CD8-positive, alpha-beta memory T cell (primary cell): ENCODE measurements at regions not wholly inside any gene's neighbourhood (a gene's known extent, or its start where the extent isn't known, plus 50 kb on each side); places are given as distances from the start of the nearest gene placed in this dataset.

Experiments
- CTCF ChIA-PET: fragments of 350-600 bp; sonication (Branson Sonifier 250); formaldehyde crosslinking; loops from one replicate; lab custom pipeline; 2021; ENCODE audit warnings: antibody characterized with exemption; lab: Charles Lee
- POLR2A ChIA-PET: fragments of 350-600 bp; sonication (Branson Sonifier 250); formaldehyde crosslinking; loops from one replicate; lab custom pipeline; 2021; ENCODE audit warnings: antibody characterized with exemption; lab: Charles Lee
- DNase-seq, 5 donors: peaks; one replicate each; pipeline versions ENCODE4 v3.0.0 to v3.0.0-alpha.2; 2020 to 2022; ENCODE audit warnings: mixed read lengths in 1 of 5
- H3K27ac ChIP-seq: one replicate; pipeline ENCODE4 v1.7.0; 2013; ENCODE audit warnings: low read depth, mild to moderate bottlenecking, low read length, moderate library complexity
- H3K27me3 ChIP-seq: 2 replicates; pipeline ENCODE4 v1.7.0; 2013; ENCODE audit warnings: low read length, mild to moderate bottlenecking; ENCODE audit not compliant: insufficient read depth, poor library complexity, severe bottlenecking
- H3K36me3 ChIP-seq: 2 replicates; pipeline ENCODE4 v1.7.0; 2013; ENCODE audit warnings: mild to moderate bottlenecking, low read length, moderate library complexity; ENCODE audit not compliant: insufficient read depth
- H3K4me1 ChIP-seq: 2 replicates; pipeline ENCODE4 v1.7.0; 2013; ENCODE audit warnings: mild to moderate bottlenecking, low read length, moderate library complexity; ENCODE audit not compliant: insufficient read depth
- H3K4me3 ChIP-seq: 2 replicates; pipeline ENCODE4 v1.7.0; 2013; ENCODE audit warnings: mild to moderate bottlenecking, low read length
- H3K9me3 ChIP-seq: 2 replicates; pipeline ENCODE4 v1.7.0; 2013; ENCODE audit warnings: mild to moderate bottlenecking, low read length
- H3K27ac Mint-ChIP-seq, 8 donors: one replicate each; pipeline ENCODE4 v1.8.0; 2020 to 2021; ENCODE audit warnings: mixed read lengths in 8 of 8, mild to moderate bottlenecking in 6 of 8, inconsistent platforms in 3 of 8, moderate library complexity in 3 of 8
- H3K27me3 Mint-ChIP-seq, 2 donors: one replicate each; pipeline ENCODE4 v1.8.0; 2020 to 2021; ENCODE audit warnings: mixed read lengths in 2 of 2, mild to moderate bottlenecking in 1 of 2, moderate library complexity in 1 of 2
- H3K36me3 Mint-ChIP-seq, 3 donors: one replicate each; pipeline ENCODE4 v1.8.0; 2020 to 2021; ENCODE audit warnings: mixed read lengths in 3 of 3, inconsistent platforms in 1 of 3, mild to moderate bottlenecking in 1 of 3
- H3K4me1 Mint-ChIP-seq, 3 donors: one replicate each; pipeline ENCODE4 v1.8.0; 2020 to 2021; ENCODE audit warnings: mixed read lengths in 3 of 3, inconsistent platforms in 1 of 3, mild to moderate bottlenecking in 1 of 3
- H3K4me3 Mint-ChIP-seq, 7 donors: one replicate each; pipeline ENCODE4 v1.8.0; 2020 to 2021; ENCODE audit warnings: mixed read lengths in 7 of 7, mild to moderate bottlenecking in 6 of 7, moderate library complexity in 4 of 7, inconsistent platforms in 2 of 7
- H3K9me3 Mint-ChIP-seq, 5 donors: one replicate each; pipeline ENCODE4 v1.8.0; 2020 to 2022; ENCODE audit warnings: mixed read lengths in 5 of 5, mild to moderate bottlenecking in 3 of 5, moderate library complexity in 2 of 5, inconsistent platforms in 1 of 5

GRCh38 chr11:45087086-45087899 lies 59.1 kb upstream of the PRDM11 start:
- no peak overlapping the region for H3K4me3 ChIP-seq
- peak overlapping the region in 2 of 8 donors; percentile 11 to 47 for H3K27ac Mint-ChIP-seq
- H3K27me3 Mint-ChIP-seq: no peaks in the 10 kb centered on the region
- H3K9me3 Mint-ChIP-seq: no peaks in the 10 kb centered on the region
- no peak for DNase-seq
- H3K9me3 ChIP-seq: no peaks in the 10 kb centered on the region
- POLR2A ChIA-PET: no interaction called here
- peaks cover 40% of the 10 kb centered on the region for H3K4me1 ChIP-seq
- no peaks in the 10 kb centered on the region for H3K36me3 ChIP-seq
- H3K27ac ChIP-seq: no peak overlapping the region
- H3K4me1 Mint-ChIP-seq: peaks cover 58 to 66% (median 66%) of the 10 kb centered on the region in 3 donors
- CTCF ChIA-PET: interaction anchor here (0.9 to 1.2 kb wide), 2 partner anchors 15 to 23 kb away, joined by 3 to 4 read pairs; no protein-coding TSS in a partner anchor
- H3K4me3 Mint-ChIP-seq: no peak overlapping the region
- peaks cover 0 to 5% (median 0%) of the 10 kb centered on the region in 3 donors for H3K36me3 Mint-ChIP-seq
- no peaks in the 10 kb centered on the region for H3K27me3 ChIP-seq

- ChIA-PET CTCF (interaction anchor here (0.9 kb wide), 1 partner anchor 15 kb away, joined by 4 read pairs; no protein-coding TSS in a partner anchor), POLR2A (no interaction called here)
- H3K36me3 Mint-ChIP-seq: no peaks in the 10 kb centered on the region
- H3K27ac ChIP-seq: no peak overlapping the region
- peaks cover 40% of the 10 kb centered on the region for H3K4me1 ChIP-seq
- H3K27ac Mint-ChIP-seq: no peak overlapping the region
- no peak for DNase-seq
- H3K4me3 ChIP-seq: no peak overlapping the region
- H3K4me1 Mint-ChIP-seq: peaks cover 55 to 63% (median 63%) of the 10 kb centered on the region in 3 donors
- H3K9me3 ChIP-seq: no peaks in the 10 kb centered on the region
- no peaks in the 10 kb centered on the region for H3K27me3 ChIP-seq
- no peaks in the 10 kb centered on the region for H3K27me3 Mint-ChIP-seq
- no peak overlapping the region for H3K4me3 Mint-ChIP-seq
- H3K9me3 Mint-ChIP-seq: no peaks in the 10 kb centered on the region
- H3K36me3 ChIP-seq: no peaks in the 10 kb centered on the region
These were observed 58.6 kb upstream of the PRDM11 start for GRCh38 chr11:45087900-45088160.

- no peak overlapping the region for H3K27ac ChIP-seq
- H3K27me3 ChIP-seq: no peaks in the 10 kb centered on the region
- Mint-ChIP-seq H3K4me3 (no peak overlapping the region), H3K27ac (peak overlapping the region in 1 of 8 donors; percentile 65), H3K27me3 (no peaks in the 10 kb centered on the region), H3K4me1 (peaks cover 54 to 63% (median 62%) of the 10 kb centered on the region in 3 donors), H3K36me3 (no peaks in the 10 kb centered on the region), H3K9me3 (no peaks in the 10 kb centered on the region)
- ChIA-PET POLR2A (no interaction called here), CTCF (interaction anchor here (0.8 to 1.5 kb wide), 3 partner anchors 14 to 153 kb away, joined by 3 to 6 read pairs (median 3); partner anchors contain the start of gene TP53I11)
- H3K4me1 ChIP-seq: peaks cover 40% of the 10 kb centered on the region
- H3K36me3 ChIP-seq: no peaks in the 10 kb centered on the region
- H3K9me3 ChIP-seq: no peaks in the 10 kb centered on the region
- no peak for DNase-seq
- no peak overlapping the region for H3K4me3 ChIP-seq
These were observed 57.2 kb upstream of the PRDM11 start for GRCh38 chr11:45089251-45089650.

GRCh38 chr11:45089676-45090499 lies 56.6 kb upstream of the PRDM11 start:
- Mint-ChIP-seq H3K36me3 (no peaks in the 10 kb centered on the region), H3K9me3 (no peaks in the 10 kb centered on the region), H3K4me1 (peaks cover 50 to 58% (median 57%) of the 10 kb centered on the region in 3 donors), H3K27me3 (no peaks in the 10 kb centered on the region), H3K4me3 (peak overlapping the region in 1 of 7 donors; percentile 0), H3K27ac (peak overlapping the region in 1 of 8 donors; percentile 65)
- Histone ChIP-seq H3K4me1 (peaks cover 37% of the 10 kb centered on the region), H3K27ac (no peak overlapping the region), H3K9me3 (no peaks in the 10 kb centered on the region), H3K27me3 (no peaks in the 10 kb centered on the region), H3K36me3 (no peaks in the 10 kb centered on the region), H3K4me3 (no peak overlapping the region)
- CTCF ChIA-PET: interaction anchor here (0.8 to 1.5 kb wide), 3 partner anchors 13 to 154 kb away, joined by 3 to 6 read pairs (median 3); partner anchors contain the start of gene TP53I11
- no peak for DNase-seq
- POLR2A ChIA-PET: no interaction called here

GRCh38 chr11:45090607-45091006 lies 55.8 kb upstream of the PRDM11 start:
- Histone ChIP-seq H3K27me3 (no peaks in the 10 kb centered on the region), H3K4me3 (no peak overlapping the region), H3K36me3 (no peaks in the 10 kb centered on the region), H3K4me1 (peaks cover 37% of the 10 kb centered on the region), H3K9me3 (no peaks in the 10 kb centered on the region), H3K27ac (no peak overlapping the region)
- POLR2A ChIA-PET: no interaction called here
- no peaks in the 10 kb centered on the region for H3K9me3 Mint-ChIP-seq
- peaks cover 50 to 52% (median 51%) of the 10 kb centered on the region in 3 donors for H3K4me1 Mint-ChIP-seq
- H3K4me3 Mint-ChIP-seq: peak overlapping the region in 1 of 7 donors; percentile 14
- CTCF ChIA-PET: interaction anchor here (1.5 to 1.7 kb wide), 2 partner anchors 13 to 163 kb away, joined by 4 to 6 read pairs; no protein-coding TSS in a partner anchor
- H3K27me3 Mint-ChIP-seq: no peaks in the 10 kb centered on the region
- DNase-seq: no peak
- H3K36me3 Mint-ChIP-seq: no peaks in the 10 kb centered on the region
- peak overlapping the region in 2 of 8 donors; percentile 23 to 84 for H3K27ac Mint-ChIP-seq

- H3K36me3 Mint-ChIP-seq: no peaks in the 10 kb centered on the region
- peaks cover 47 to 50% (median 48%) of the 10 kb centered on the region in 3 donors for H3K4me1 Mint-ChIP-seq
- Histone ChIP-seq H3K4me1 (peaks cover 37% of the 10 kb centered on the region), H3K36me3 (no peaks in the 10 kb centered on the region), H3K27me3 (no peaks in the 10 kb centered on the region), H3K27ac (no peak overlapping the region), H3K9me3 (no peaks in the 10 kb centered on the region), H3K4me3 (no peak overlapping the region)
- CTCF ChIA-PET: interaction anchor here (1.3 to 5.5 kb wide), 3 partner anchors 12 to 164 kb away, joined by 4 to 44 read pairs (median 4); no protein-coding TSS in a partner anchor
- H3K9me3 Mint-ChIP-seq: no peaks in the 10 kb centered on the region
- H3K4me3 Mint-ChIP-seq: peak overlapping the region in 5 of 7 donors; percentile 26 to 55 (median 47)
- DNase-seq: no peak
- H3K27ac Mint-ChIP-seq: peak overlapping the region in 6 of 8 donors; percentile 28 to 51 (median 44)
- POLR2A ChIA-PET: interaction anchor here (0.5 kb wide), 1 partner anchor 11 kb away, joined by 3 read pairs; no protein-coding TSS in a partner anchor
- no peaks in the 10 kb centered on the region for H3K27me3 Mint-ChIP-seq
These were observed 54.7 kb upstream of the PRDM11 start for GRCh38 chr11:45091563-45092403.

- Histone ChIP-seq H3K4me3 (no peak overlapping the region), H3K27ac (no peak overlapping the region), H3K9me3 (no peaks in the 10 kb centered on the region), H3K36me3 (no peaks in the 10 kb centered on the region), H3K4me1 (peaks cover 37% of the 10 kb centered on the region), H3K27me3 (no peaks in the 10 kb centered on the region)
- Mint-ChIP-seq H3K9me3 (no peaks in the 10 kb centered on the region), H3K4me3 (peak overlapping the region in 1 of 7 donors; percentile 32), H3K27me3 (no peaks in the 10 kb centered on the region), H3K4me1 (peaks cover 44 to 48% (median 46%) of the 10 kb centered on the region in 3 donors), H3K36me3 (no peaks in the 10 kb centered on the region), H3K27ac (no peak overlapping the region)
- ChIA-PET CTCF (interaction anchor here (1.3 to 5.5 kb wide), 3 partner anchors 10 to 165 kb away, joined by 3 to 44 read pairs (median 4); no protein-coding TSS in a partner anchor), POLR2A (no interaction called here)
- no peak for DNase-seq
These were observed 54.0 kb upstream of the PRDM11 start for GRCh38 chr11:45092404-45092785.
